GM18861 (cell line): ENCODE measurements at regions not wholly inside any gene's neighbourhood (a gene's known extent, or its start where the extent isn't known, plus 50 kb on each side); places are given as distances from the start of the nearest gene placed in this dataset.

Experiments
- ATAC-seq: cut with Tn5 transposase; IDR thresholded peaks from one replicate; pipeline ENCODE4 v1.9.1; 2021; ENCODE audit not compliant: unreplicated experiment

GRCh38 chr9:8262625-8263622 lies 463.3 kb upstream of the DMAC1 start:
- ATAC-seq = no peak

- no peak for ATAC-seq
These were observed 462.2 kb upstream of the DMAC1 start for GRCh38 chr9:8261737-8262136.

DNA sequence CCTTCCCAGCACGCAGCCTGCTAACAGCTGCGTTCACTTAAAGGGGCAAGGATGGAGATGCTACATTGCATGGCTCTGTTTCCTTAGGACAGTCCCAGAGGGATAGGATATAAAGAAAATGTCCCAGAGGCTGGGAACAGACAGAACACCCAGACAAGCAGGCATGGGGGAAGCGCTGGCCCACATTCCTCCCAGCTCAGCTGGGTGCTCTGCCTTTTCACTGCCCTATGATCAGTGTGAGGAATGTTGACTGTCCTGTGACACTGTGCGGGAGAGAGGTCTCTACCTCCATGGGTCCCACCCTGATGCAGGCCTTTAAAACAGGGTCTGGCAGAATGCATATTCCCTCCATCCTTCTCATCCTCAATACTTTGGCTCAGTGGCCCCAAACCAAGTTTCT lies 459.4 kb upstream of the DMAC1 start:
- no peak for ATAC-seq

- ATAC-seq = no peak
These were observed 457.3 kb upstream of the DMAC1 start for GRCh38 chr9:8256880-8257279.

- no peak for ATAC-seq
These were observed 456.3 kb upstream of the DMAC1 start for GRCh38 chr9:8255850-8256249.

GRCh38 chr9:8254541-8254940 lies 455.0 kb upstream of the DMAC1 start:
- no peak for ATAC-seq

GRCh38 chr9:8252445-8252844 lies 452.9 kb upstream of the DMAC1 start:
- ATAC-seq = no peak

DNA sequence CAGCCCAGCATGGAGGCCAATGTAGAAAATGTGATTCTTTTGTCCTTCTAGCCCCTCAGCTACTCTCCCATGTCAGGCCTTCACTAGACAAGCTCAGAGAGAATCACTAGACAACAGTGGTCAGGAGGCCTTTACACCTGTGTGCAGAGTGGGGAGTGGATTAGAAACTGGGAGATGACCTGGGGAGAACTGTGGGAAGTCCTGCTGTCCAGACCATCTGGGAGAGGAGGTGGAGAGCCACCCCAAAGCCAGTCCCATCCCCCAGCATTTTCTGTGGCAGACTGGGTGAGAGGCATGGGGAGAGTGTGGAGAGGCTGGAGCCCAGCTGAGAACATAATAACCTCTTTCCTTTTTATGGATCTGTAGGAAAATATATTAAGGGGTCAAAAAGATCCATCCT lies 452.0 kb upstream of the DMAC1 start:
- no peak for ATAC-seq

DNA sequence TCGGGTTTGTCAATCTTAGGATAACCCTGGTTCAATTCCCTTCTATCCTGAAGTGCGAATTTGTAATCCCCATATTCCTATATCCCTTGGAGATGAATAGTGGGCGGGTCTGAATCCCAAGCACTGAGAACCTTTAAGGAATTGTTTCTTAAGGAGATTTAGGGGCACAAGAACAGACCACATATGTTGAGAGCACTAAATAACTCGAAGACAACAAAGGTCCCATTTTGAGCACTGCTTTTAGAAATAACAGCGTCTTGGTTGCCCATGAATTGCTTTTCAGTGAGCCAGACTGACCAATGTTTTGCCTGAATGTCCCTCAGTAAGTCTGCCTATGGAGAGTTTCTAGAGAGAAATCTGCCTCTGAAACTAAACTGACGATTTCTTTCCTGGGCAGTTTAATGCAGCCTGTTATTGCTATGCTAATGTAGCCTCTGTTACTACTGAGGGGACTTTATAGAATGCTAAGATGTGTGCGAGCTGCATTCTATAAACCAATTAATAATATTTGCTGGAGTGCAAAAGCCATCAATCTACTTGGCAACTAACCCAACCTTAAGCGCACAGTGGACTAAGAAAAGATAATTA lies 445.0 kb upstream of the DMAC1 start:
- ATAC-seq = no peak

DNA sequence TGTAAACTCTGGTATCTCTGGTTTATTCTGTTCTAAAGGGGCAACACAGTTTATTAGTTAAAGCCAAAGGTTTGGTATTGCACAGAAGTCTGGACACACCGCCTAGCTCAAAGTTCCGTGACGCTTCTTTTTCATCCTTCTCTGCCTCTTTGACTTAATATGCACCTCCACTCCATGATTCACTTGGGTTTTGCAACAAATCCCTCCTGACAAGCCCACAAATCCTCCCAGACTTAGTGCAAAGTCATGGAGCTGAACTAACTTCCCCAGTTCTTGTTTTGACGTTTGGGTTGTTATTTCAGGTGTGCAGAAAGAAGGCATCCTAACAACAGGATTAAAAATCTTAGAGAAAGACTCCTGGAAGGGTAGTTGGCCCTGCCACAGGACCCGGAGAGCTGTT lies 441.6 kb upstream of the DMAC1 start:
- ATAC-seq = no peak

DNA sequence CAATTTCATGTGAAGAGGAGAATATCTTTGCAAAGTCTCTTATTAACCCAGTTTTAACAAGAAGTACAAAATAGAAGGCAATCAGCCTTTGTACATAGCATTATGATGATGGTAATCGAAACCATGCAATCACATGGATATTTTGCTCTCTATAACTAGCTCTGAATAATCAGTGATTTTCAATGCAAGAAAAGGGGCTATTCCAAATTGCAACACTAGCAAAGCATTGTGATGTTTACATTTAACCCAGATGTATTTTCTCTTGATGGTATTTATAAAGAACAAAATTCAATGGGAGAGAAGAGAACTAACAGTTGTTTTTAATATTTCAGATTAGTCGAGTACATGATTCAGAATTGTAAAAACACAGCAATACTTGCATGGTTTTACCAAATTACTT lies 437.5 kb upstream of the DMAC1 start:
- ATAC-seq = no peak

- no peak for ATAC-seq
These were observed 435.9 kb upstream of the DMAC1 start for GRCh38 chr9:8235489-8235888.

- ATAC-seq = no peak
These were observed 434.7 kb upstream of the DMAC1 start for GRCh38 chr9:8234316-8234715.

DNA sequence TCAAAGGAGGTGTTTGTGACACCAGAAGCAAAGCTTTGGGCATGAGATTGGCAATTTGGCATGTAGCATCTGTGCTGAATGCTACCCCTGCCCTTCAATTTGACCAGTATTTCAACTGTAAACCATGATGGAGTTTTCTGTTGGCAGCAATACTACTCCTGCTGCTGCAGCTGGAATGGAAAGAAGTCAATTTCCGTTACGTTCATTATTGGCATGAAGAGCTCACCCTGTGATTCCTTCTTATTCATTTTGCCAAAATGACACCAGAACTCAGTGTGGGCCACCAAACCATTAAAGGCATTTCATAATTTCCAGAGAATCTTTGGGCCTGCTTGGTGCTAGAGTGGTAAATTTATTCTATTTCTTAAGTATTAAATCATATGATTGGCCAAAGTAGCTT lies 433.1 kb upstream of the DMAC1 start:
- no peak for ATAC-seq

- ATAC-seq = no peak
These were observed 429.6 kb upstream of the DMAC1 start for GRCh38 chr9:8229226-8229625.

- ATAC-seq = no peak
These were observed 424.8 kb upstream of the DMAC1 start for GRCh38 chr9:8224381-8224801.

GRCh38 chr9:8223861-8224260 lies 424.3 kb upstream of the DMAC1 start:
- no peak for ATAC-seq

DNA sequence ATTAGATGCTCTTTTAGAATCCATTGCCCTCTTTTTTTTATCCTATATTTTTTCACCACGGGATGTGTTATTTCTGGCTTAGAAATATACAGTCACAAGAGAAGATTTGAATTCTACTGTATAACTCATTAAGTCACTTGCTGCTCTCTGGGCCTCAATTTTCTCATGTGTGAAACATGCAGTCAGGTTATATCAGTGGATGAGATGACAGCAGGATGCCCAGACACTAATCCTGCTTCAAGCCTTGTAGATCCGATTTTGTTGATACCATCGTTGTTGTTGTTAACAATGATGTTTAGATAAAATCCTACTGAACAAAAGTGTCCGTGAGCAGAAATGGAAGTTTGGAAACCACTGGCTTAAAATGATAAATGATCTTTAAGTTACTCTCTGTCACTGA lies 421.9 kb upstream of the DMAC1 start:
- no peak for ATAC-seq

GRCh38 chr9:8208465-8208864 lies 408.9 kb upstream of the DMAC1 start:
- ATAC-seq = no peak

DNA sequence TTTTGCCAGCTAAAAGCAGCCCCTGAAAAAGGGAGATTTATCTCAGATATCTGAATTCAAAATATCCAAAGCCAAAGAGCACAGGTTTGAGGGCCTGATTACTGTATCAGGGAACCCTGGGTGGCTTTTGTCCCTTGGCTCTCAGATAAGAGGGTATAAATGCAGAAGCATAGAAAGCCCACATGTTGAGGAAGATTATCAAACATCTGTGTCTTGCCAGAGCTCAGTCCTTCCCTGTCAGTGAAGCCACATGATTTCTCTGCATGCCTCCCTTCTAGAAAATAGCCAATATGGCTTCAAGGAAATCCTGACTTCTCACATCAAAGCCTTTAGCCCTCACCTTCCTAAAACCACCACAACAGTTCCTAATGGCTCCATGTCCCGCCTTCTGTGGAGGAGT lies 408.0 kb upstream of the DMAC1 start:
- no peak for ATAC-seq

GRCh38 chr9:8206720-8207119 lies 407.1 kb upstream of the DMAC1 start:
- ATAC-seq = no peak

GRCh38 chr9:8205576-8205975 lies 406.0 kb upstream of the DMAC1 start:
- no peak for ATAC-seq
